OCI-LY7 (cell line): ENCODE measurements at regions not wholly inside any gene's neighbourhood (a gene's known extent, or its start where the extent isn't known, plus 50 kb on each side); places are given as distances from the start of the nearest gene placed in this dataset.
A peak's percentile ranks its signal among the peaks of the same experiment; 100 is the strongest.

Experiments used
- BruUV-seq: library from RNA; stranded (reverse); fragments of 400-500 nt; replicated peaks from 2 replicates; lab custom pipeline; 2021; lab: Mats Ljungman, UMichigan
- CTCF ChIA-PET: fragments of 300-600 bp; sonication (Branson Sonifier 250); formaldehyde crosslinking; loops from one replicate; lab custom pipeline; 2022; ENCODE audit warnings: antibody characterized with exemption; ENCODE audit not compliant: unreplicated experiment; lab: Charles Lee
- POLR2A ChIA-PET: fragments of 300-600 bp; sonication (Branson Sonifier 250); formaldehyde crosslinking; loops from one replicate; lab custom pipeline; 2022; ENCODE audit warnings: antibody characterized with exemption; lab: Charles Lee
- DNase-seq: peaks from one replicate; pipeline ENCODE4 v3.0.0-alpha.2; 2015; ENCODE audit warnings: low spot score
- H2AFZ ChIP-seq: fragments of 200-600 bp; sonication (generic), shearing (Covaris generic); 2 replicates; pipeline ENCODE4 v1.6.1; 2014; ENCODE audit warnings: mild to moderate bottlenecking, antibody characterized with exemption, low read length, moderate library complexity
- H3K27ac ChIP-seq: fragments of 200-600 bp; sonication (generic); 2 replicates; pipeline ENCODE4 v1.5.1; 2014; ENCODE audit warnings: mixed run types, low read depth, mild to moderate bottlenecking, moderate library complexity, low read length, inconsistent platforms; ENCODE audit not compliant: poor library complexity, severe bottlenecking
- H3K36me3 ChIP-seq: fragments of 200-600 bp; sonication (generic); 2 replicates; pipeline ENCODE4 v1.6.1; 2014; ENCODE audit warnings: mild to moderate bottlenecking, antibody characterized with exemption, low read length, moderate library complexity, mixed read lengths; ENCODE audit not compliant: insufficient read depth
- H3K4me1 ChIP-seq: fragments of 200-600 bp; sonication (generic); 2 replicates; pipeline ENCODE4 v1.5.1; 2014; ENCODE audit warnings: mild to moderate bottlenecking, low read length; ENCODE audit not compliant: insufficient read depth, poor library complexity, severe bottlenecking
- H3K4me2 ChIP-seq: fragments of 200-600 bp; sonication (generic); 2 replicates; pipeline ENCODE4 v1.6.1; 2014; ENCODE audit warnings: mild to moderate bottlenecking, low read length
- H3K4me3 ChIP-seq: fragments of 200-600 bp; sonication (generic); 2 replicates; pipeline ENCODE4 v1.5.1; 2014; ENCODE audit warnings: mild to moderate bottlenecking, low read depth, low read length; ENCODE audit not compliant: poor library complexity, severe bottlenecking
- H3K79me2 ChIP-seq: fragments of 200-600 bp; sonication (generic); 2 replicates; pipeline ENCODE4 v1.6.1; 2016; ENCODE audit warnings: low read depth, mild to moderate bottlenecking, low read length, moderate library complexity, mixed read lengths; ENCODE audit not compliant: insufficient read depth
- H3K9me2 ChIP-seq: fragments of 200-600 bp; sonication (generic); 2 replicates; pipeline ENCODE4 v1.6.1; 2016; ENCODE audit warnings: mild to moderate bottlenecking, low read length, mixed read lengths; ENCODE audit not compliant: insufficient read depth
- H3K9me3 ChIP-seq: fragments of 200-600 bp; sonication (generic); 2 replicates; pipeline ENCODE4 v1.6.1; 2014; ENCODE audit warnings: mild to moderate bottlenecking, mixed run types, low read length, mixed read lengths
- H4K20me1 ChIP-seq: fragments of 200-600 bp; sonication (generic); 2 replicates; pipeline ENCODE4 v1.6.1; 2014; ENCODE audit warnings: mild to moderate bottlenecking, antibody characterized with exemption, low read length, moderate library complexity, mixed read lengths; ENCODE audit not compliant: insufficient read depth
- CTCF ChIP-seq: fragments of 200-600 bp; sonication (generic); conservative IDR thresholded peaks from 2 replicates; pipeline ENCODE4 v1.5.1; 2014; ENCODE audit warnings: mild to moderate bottlenecking, antibody characterized with exemption, low read length, moderate library complexity, mixed read lengths
- EZH2phosphoT487 ChIP-seq: fragments of 200-600 bp; sonication (generic); IDR thresholded peaks from 2 replicates; pipeline ENCODE4 v1.6.1; 2018; ENCODE audit warnings: low read depth, borderline replicate concordance, mild to moderate bottlenecking, mixed run types, antibody characterized with exemption, low read length, moderate library complexity, mixed read lengths
- intact Hi-C: fragments of 100-400 bp; cut with micrococcal nuclease; formaldehyde crosslinking; loops from one replicate; pipeline ENCODE4 v1.10.0; 2022; ENCODE audit not compliant: unreplicated experiment

GRCh38 chrX:124217304-124218251, 114.9 kb upstream of the TEX13D start:
- Histone ChIP-seq H3K36me3 (no peaks in the 10 kb centered on the region), H3K9me2 (no peaks in the 10 kb centered on the region), H3K4me2 (peak overlapping the region; percentile 55), H3K4me3 (no peak overlapping the region), H3K9me3 (no peaks in the 10 kb centered on the region), H3K79me2 (no peaks in the 10 kb centered on the region), H3K27ac (peak overlapping the region; percentile 0), H2AFZ (peak overlapping the region; percentile 79), H3K4me1 (peaks cover 35% of the 10 kb centered on the region), H4K20me1 (no peaks in the 10 kb centered on the region)
- no TSS peak for BruUV-seq
- intact Hi-C loops, result no loop called here
- peak; percentile 58 for DNase-seq
- POLR2A ChIA-PET, result no interaction called here
- CTCF ChIA-PET, result no interaction called here
- no peak for TF ChIP-seq CTCF
- no peak for TF ChIP-seq EZH2phosphoT487

- Histone ChIP-seq H3K4me1 (peaks cover 11% of the 10 kb centered on the region), H2AFZ (0 out of 2 replicates have a peak overlapping the region, but pooled peaks have one; percentile 36), H3K27ac (no peak overlapping the region), H3K9me2 (no peaks in the 10 kb centered on the region), H3K36me3 (no peaks in the 10 kb centered on the region), H3K79me2 (no peaks in the 10 kb centered on the region), H3K4me3 (no peak overlapping the region), H3K9me3 (no peaks in the 10 kb centered on the region), H3K4me2 (no peak overlapping the region), H4K20me1 (no peaks in the 10 kb centered on the region)
- intact Hi-C loops, result no loop called here
- no peak for DNase-seq
- ChIA-PET POLR2A (no interaction called here), CTCF (no interaction called here)
- BruUV-seq, result no TSS peak
- TF ChIP-seq CTCF (peak; percentile 43; the same call in 1 of the 2 replicates), EZH2phosphoT487 (no peak)
Measured at GRCh38 chrX:124223524-124223923, 108.9 kb upstream of the TEX13D start.

GRCh38 chrX:124224528-124224927, 107.9 kb upstream of the TEX13D start:
- Histone ChIP-seq H3K4me3 (no peak overlapping the region), H3K9me2 (no peaks in the 10 kb centered on the region), H4K20me1 (no peaks in the 10 kb centered on the region), H3K4me2 (no peak overlapping the region), H3K9me3 (no peaks in the 10 kb centered on the region), H3K36me3 (no peaks in the 10 kb centered on the region), H3K79me2 (no peaks in the 10 kb centered on the region), H3K27ac (no peak overlapping the region), H2AFZ (no peak overlapping the region), H3K4me1 (peaks cover under 1% of the 10 kb centered on the region)
- intact Hi-C loops, result no loop called here
- TF ChIP-seq CTCF (no peak), EZH2phosphoT487 (no peak)
- CTCF ChIA-PET, result no interaction called here
- DNase-seq, result no peak
- POLR2A ChIA-PET, result no interaction called here
- BruUV-seq, result no TSS peak
